ENCODE measurements at regions not wholly inside any gene's neighbourhood (a gene's known extent, or its start where the extent isn't known, plus 50 kb on each side); places are given as distances from the start of the nearest gene placed in this dataset.

DNA sequence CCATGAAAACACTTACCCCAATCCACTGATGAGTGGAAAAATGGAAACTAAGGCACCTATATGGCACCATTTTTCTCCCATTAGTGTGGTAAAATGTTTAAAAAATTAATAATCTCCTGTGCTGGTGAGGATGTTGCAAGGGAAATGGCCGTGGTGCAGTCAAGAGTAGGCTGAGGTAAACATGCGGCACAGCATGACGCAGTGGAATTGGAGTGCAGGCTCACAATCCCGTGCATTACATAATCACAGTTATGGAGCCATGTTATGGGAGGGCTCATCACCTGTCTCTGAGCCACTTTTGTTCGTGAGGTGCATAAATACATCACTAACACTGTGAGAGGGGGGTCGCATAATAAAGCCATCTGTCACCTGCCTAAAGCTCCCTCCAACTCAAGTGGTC lies 164.4 kb upstream of the XYLT1 start:
- TF ChIP-seq, protein P1, sequence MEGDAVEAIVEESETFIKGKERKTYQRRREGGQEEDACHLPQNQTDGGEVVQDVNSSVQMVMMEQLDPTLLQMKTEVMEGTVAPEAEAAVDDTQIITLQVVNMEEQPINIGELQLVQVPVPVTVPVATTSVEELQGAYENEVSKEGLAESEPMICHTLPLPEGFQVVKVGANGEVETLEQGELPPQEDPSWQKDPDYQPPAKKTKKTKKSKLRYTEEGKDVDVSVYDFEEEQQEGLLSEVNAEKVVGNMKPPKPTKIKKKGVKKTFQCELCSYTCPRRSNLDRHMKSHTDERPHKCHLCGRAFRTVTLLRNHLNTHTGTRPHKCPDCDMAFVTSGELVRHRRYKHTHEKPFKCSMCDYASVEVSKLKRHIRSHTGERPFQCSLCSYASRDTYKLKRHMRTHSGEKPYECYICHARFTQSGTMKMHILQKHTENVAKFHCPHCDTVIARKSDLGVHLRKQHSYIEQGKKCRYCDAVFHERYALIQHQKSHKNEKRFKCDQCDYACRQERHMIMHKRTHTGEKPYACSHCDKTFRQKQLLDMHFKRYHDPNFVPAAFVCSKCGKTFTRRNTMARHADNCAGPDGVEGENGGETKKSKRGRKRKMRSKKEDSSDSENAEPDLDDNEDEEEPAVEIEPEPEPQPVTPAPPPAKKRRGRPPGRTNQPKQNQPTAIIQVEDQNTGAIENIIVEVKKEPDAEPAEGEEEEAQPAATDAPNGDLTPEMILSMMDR (IDR thresholded peaks at IDR 0.05), result no peak
- no peak for ATAC-seq
- H3K4me1 ChIP-seq, result no peaks in the 10 kb centered on the region
- no peak overlapping the region for H3K27ac ChIP-seq
- no peaks in the 10 kb centered on the region for H3K36me3 ChIP-seq
- H3K4me3 ChIP-seq, result no peak overlapping the region
- peaks cover 0 to 28% of the 10 kb centered on the region in 2 donors for H3K27me3 ChIP-seq
- no peaks in the 10 kb centered on the region for H3K9me3 ChIP-seq
- intact Hi-C loops (cut with DNase I), result no loop called here
- no peak for DNase-seq

DNA sequence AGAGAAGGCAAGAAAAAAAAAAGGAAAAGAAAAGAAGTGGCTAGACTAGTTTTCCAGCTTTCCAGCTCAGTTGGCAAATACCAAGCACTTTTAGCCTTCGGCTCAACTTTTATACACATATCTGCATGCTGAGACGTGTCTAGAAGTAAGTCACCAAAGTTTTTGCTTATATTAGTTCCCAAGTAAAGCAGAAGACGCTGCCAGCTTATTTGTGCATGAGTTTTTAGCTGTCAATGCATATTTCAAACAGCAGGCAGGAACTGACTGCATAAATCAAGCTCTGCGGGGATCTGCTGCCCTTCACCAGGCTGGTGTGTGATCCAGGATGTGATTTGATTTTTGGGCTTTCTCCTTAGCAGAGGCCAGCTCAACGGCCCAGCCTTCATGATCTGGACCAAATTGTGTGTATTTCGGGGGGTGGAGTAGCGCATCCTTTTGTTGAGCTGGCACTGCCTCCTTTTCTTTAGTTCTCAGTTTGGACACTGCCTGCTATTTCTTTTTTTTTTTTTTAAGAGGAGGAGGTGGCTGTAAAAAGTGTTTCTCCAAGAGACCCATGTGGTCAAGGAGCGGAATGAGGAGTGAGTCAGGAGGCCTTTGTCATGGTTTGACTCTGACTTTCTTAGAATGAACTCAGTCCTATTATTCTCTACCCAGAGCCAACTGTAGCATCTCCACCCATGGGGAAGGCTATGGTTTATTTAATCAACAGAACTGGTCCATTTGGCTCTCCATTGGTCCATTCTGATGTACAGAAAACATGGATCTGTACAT lies 162.6 kb upstream of the XYLT1 start:
- no peaks in the 10 kb centered on the region for H3K4me1 ChIP-seq
- H3K9me3 ChIP-seq, result no peaks in the 10 kb centered on the region
- TF ChIP-seq, protein P1 (IDR thresholded peaks at IDR 0.05), result no peak
- no peak for ATAC-seq
- intact Hi-C loops (cut with DNase I), result no loop called here
- no peak for DNase-seq
- H3K4me3 ChIP-seq, result no peak overlapping the region
- no peak overlapping the region for H3K27ac ChIP-seq
- peaks cover 0 to 28% of the 10 kb centered on the region in 2 donors for H3K27me3 ChIP-seq
- H3K36me3 ChIP-seq, result no peaks in the 10 kb centered on the region

DNA sequence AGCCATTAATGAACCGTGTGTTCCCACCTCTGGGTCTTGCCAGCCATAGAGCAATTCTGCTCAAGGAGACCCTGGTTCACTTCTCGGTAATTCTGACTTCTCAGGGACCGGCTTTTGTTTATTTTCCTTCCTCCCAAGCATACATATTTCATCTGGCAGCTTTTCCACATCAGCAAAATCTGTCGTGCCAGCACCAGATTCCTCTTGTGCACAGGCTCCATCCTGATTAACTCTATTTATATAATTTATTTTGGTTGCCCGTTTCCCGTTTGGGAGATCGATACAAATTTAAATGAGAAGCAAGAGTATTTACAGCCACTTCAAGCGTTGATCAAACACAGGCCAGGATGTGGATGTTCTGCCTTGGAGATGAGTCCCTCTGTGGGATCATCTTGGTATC lies 161.9 kb upstream of the XYLT1 start:
- TF ChIP-seq, protein P1 (IDR thresholded peaks at IDR 0.05), result no peak
- DNase-seq, result no peak
- Histone ChIP-seq H3K4me1 (no peaks in the 10 kb centered on the region), H3K4me3 (no peak overlapping the region), H3K27ac (no peak overlapping the region), H3K9me3 (peaks cover 0 to 2% of the 10 kb centered on the region in 2 donors), H3K27me3 (peaks cover 0 to 28% of the 10 kb centered on the region in 2 donors), H3K36me3 (no peaks in the 10 kb centered on the region)
- no peak for ATAC-seq
- intact Hi-C loops (cut with DNase I), result no loop called here

DNA sequence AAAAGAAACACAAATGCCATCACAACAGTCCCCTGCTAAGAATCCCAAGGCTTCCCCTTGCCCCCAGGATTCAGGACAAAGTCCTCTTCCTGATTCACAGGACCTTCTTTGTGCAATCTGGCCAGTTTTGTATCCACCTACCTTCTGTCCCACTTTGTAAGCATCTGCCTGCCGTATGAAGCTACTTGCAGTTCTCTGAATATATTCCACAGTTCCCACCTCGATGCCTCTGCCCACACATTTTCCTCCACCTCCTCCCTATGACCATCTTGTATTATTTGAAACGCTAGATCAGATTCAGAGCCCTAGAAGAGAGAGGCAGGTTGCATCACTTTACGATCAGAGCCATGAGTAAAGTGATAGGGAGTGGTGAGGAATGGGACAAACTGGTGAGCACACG lies 159.2 kb upstream of the XYLT1 start:
- Histone ChIP-seq H3K4me1 (no peaks in the 10 kb centered on the region), H3K27me3 (peaks cover 0 to 28% of the 10 kb centered on the region in 2 donors), H3K27ac (no peak overlapping the region), H3K4me3 (no peak overlapping the region), H3K36me3 (no peaks in the 10 kb centered on the region), H3K9me3 (peaks cover 0 to 24% of the 10 kb centered on the region in 2 donors)
- ATAC-seq, result no peak
- DNase-seq, result no peak
- TF ChIP-seq, protein P1 (IDR thresholded peaks at IDR 0.05), result no peak
- intact Hi-C loops (cut with DNase I), result no loop called here

DNA sequence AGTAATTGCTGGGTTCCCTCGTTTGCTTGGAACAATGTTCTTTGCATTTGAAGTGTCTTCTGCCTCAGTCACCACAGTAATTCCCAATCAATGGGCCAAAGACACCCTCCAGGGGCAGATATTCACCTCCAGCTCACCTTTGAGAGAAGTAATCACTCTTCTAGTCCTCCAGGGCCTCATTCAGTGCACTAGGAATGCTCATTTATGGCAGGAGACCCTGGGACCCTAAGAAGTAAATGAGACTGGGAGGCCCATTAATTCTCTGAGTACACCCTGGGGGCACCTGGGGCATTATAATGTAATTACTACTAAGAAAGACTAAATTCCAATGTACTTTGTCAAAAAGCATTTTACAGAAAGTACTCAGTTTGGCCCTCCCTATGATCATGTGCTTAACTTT lies 158.2 kb upstream of the XYLT1 start:
- intact Hi-C loops (cut with DNase I), result no loop called here
- no peak for DNase-seq
- no peak for ATAC-seq
- TF ChIP-seq, protein P1 (IDR thresholded peaks at IDR 0.05), result no peak
- Histone ChIP-seq H3K36me3 (no peaks in the 10 kb centered on the region), H3K27me3 (peaks cover 0 to 25% of the 10 kb centered on the region in 2 donors), H3K4me1 (no peaks in the 10 kb centered on the region), H3K4me3 (no peak overlapping the region), H3K9me3 (peaks cover 0 to 32% of the 10 kb centered on the region in 2 donors), H3K27ac (no peak overlapping the region)

All from left lung (tissue), 4 donors.